Endothelial cell of umbilical vein (primary cell): ENCODE measurements at regions not wholly inside any gene's neighbourhood (a gene's known extent, or its start where the extent isn't known, plus 50 kb on each side); places are given as distances from the start of the nearest gene placed in this dataset.
"Not testable (repeated sequence)": the region's sequence is repeated elsewhere in the genome, so short reads cannot be mapped to it uniquely, and the experiment has no call there.

Experiments used
- EZH2 ChIP-seq: IDR thresholded peaks from 2 replicates; pipeline ENCODE4 v1.6.1; 2012; ENCODE audit warnings: borderline replicate concordance, low read depth, mild to moderate bottlenecking, moderate library complexity, low read length, inconsistent platforms; ENCODE audit not compliant: severe bottlenecking
- GATA2 ChIP-seq: IDR thresholded peaks from 2 replicates; pipeline ENCODE4 v1.7.0; 2011; ENCODE audit warnings: low read depth, mild to moderate bottlenecking, moderate library complexity, mixed read lengths, low read length; ENCODE audit not compliant: insufficient read length, insufficient read depth
- MAX ChIP-seq: IDR thresholded peaks from 2 replicates; pipeline ENCODE4 v1.6.1; 2011; ENCODE audit not compliant: insufficient read depth, insufficient read length
- MYC ChIP-seq: IDR thresholded peaks from one replicate; pipeline ENCODE4 v1.6.1; 2011; ENCODE audit warnings: mild to moderate bottlenecking, low read depth, low read length
- POLR2A ChIP-seq: IDR thresholded peaks from 2 replicates; pipeline ENCODE4 v1.6.1; 2012; ENCODE audit warnings: low read depth, mild to moderate bottlenecking, control low read depth, low read length
- TF ChIP-seq, protein P1 (sequence below), 2 donors: IDR thresholded peaks; 1 replicate in 1 of 2; 2 replicates in 1 of 2; pipeline ENCODE4 v1.5.1; 2011; ENCODE audit warnings: low read length in 2 of 2, mild to moderate bottlenecking in 2 of 2, moderate library complexity in 2 of 2, control low read depth in 1 of 2, inconsistent platforms in 1 of 2, low read depth in 1 of 2; ENCODE audit not compliant: insufficient read depth in 1 of 2; ENCODE audit errors: extremely low read depth in 1 of 2

GRCh38 chr5:1598950-1599737, 75.4 kb upstream of the LPCAT1 start:
- TF ChIP-seq, protein P1, sequence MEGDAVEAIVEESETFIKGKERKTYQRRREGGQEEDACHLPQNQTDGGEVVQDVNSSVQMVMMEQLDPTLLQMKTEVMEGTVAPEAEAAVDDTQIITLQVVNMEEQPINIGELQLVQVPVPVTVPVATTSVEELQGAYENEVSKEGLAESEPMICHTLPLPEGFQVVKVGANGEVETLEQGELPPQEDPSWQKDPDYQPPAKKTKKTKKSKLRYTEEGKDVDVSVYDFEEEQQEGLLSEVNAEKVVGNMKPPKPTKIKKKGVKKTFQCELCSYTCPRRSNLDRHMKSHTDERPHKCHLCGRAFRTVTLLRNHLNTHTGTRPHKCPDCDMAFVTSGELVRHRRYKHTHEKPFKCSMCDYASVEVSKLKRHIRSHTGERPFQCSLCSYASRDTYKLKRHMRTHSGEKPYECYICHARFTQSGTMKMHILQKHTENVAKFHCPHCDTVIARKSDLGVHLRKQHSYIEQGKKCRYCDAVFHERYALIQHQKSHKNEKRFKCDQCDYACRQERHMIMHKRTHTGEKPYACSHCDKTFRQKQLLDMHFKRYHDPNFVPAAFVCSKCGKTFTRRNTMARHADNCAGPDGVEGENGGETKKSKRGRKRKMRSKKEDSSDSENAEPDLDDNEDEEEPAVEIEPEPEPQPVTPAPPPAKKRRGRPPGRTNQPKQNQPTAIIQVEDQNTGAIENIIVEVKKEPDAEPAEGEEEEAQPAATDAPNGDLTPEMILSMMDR (IDR thresholded peaks at IDR 0.05; ENCODE audit: extremely low read depth in 1 of 2, insufficient read depth in 1 of 2, low read depth in 1 of 2, low read length in 2 of 2), result peak in 1 of 2 donors; percentile 25
- not testable (repeated sequence) for TF ChIP-seq MAX, MYC, POLR2A, GATA2, EZH2
